SJSA1 (cell line): ENCODE measurements at regions not wholly inside any gene's neighbourhood (a gene's known extent, or its start where the extent isn't known, plus 50 kb on each side); places are given as distances from the start of the nearest gene placed in this dataset.

Experiments
- DNase-seq, 2 experiments: peaks; one replicate each; pipeline ENCODE4 v3.0.0-alpha.2; 2015 to 2020; ENCODE audit warnings: low spot score in 2 of 2, low read depth in 1 of 2
- H3K27ac ChIP-seq: fragments of 250-450 bp; sonication (Bioruptor Pico); 2 replicates; pipeline ENCODE4 v1.5.1; 2020; ENCODE audit warnings: mild to moderate bottlenecking, moderate library complexity
- H3K27me3 ChIP-seq: fragments of 250-450 bp; sonication (Bioruptor Pico); replicated peaks from 2 replicates; pipeline ENCODE4 v1.5.1; 2020; ENCODE audit warnings: mild to moderate bottlenecking, moderate library complexity
- H3K36me3 ChIP-seq: fragments of 250-450 bp; sonication (Bioruptor Pico); 2 replicates; pipeline ENCODE4 v1.5.1; 2020; ENCODE audit warnings: mild to moderate bottlenecking
- H3K4me1 ChIP-seq: fragments of 250-450 bp; sonication (Bioruptor Pico); replicated peaks from 2 replicates; pipeline ENCODE4 v1.6.1; 2021; ENCODE audit warnings: mild to moderate bottlenecking
- H3K4me3 ChIP-seq: fragments of 250-450 bp; sonication (Bioruptor Pico); 2 replicates; pipeline ENCODE4 v1.5.1; 2020; ENCODE audit warnings: mild to moderate bottlenecking
- H3K9me3 ChIP-seq: fragments of 250-450 bp; sonication (Bioruptor Pico); replicated peaks from 2 replicates; pipeline ENCODE4 v1.5.1; 2020; ENCODE audit warnings: mild to moderate bottlenecking

- Histone ChIP-seq H3K27ac (no peak overlapping the region), H3K36me3 (no peaks in the 10 kb centered on the region), H3K4me3 (no peak overlapping the region), H3K4me1 (no peaks in the 10 kb centered on the region), H3K9me3 (peaks cover 6% of the 10 kb centered on the region), H3K27me3 (peaks cover 10% of the 10 kb centered on the region; the same call in 1 of the 2 replicates)
- no peak for DNase-seq
Observed at GRCh38 chr1:63073309-63074306, 248.8 kb upstream of the FOXD3 start.

GRCh38 chr1:63074321-63074720 is 248.0 kb upstream of the FOXD3 start:
- Histone ChIP-seq H3K36me3 (no peaks in the 10 kb centered on the region), H3K27me3 (peaks cover 10% of the 10 kb centered on the region; the same call in 1 of the 2 replicates), H3K4me3 (no peak overlapping the region), H3K4me1 (no peaks in the 10 kb centered on the region), H3K9me3 (peaks cover 6% of the 10 kb centered on the region), H3K27ac (no peak overlapping the region)
- no peak for DNase-seq

- H3K36me3 ChIP-seq: no peaks in the 10 kb centered on the region
- peaks cover 4% of the 10 kb centered on the region for H3K27me3 ChIP-seq
- no peak overlapping the region for H3K27ac ChIP-seq
- no peaks in the 10 kb centered on the region for H3K4me1 ChIP-seq
- DNase-seq: no peak
- H3K4me3 ChIP-seq: no peak overlapping the region
- H3K9me3 ChIP-seq: no peaks in the 10 kb centered on the region
Observed at GRCh38 chr1:63082766-63083165, 239.6 kb upstream of the FOXD3 start.

GRCh38 chr1:63087966-63088365 is 234.4 kb upstream of the FOXD3 start:
- Histone ChIP-seq H3K4me3 (no peak overlapping the region), H3K27me3 (peaks cover 7% of the 10 kb centered on the region; the same call in 1 of the 2 replicates), H3K4me1 (no peaks in the 10 kb centered on the region), H3K9me3 (no peaks in the 10 kb centered on the region), H3K27ac (no peak overlapping the region), H3K36me3 (no peaks in the 10 kb centered on the region)
- no peak for DNase-seq

- no peaks in the 10 kb centered on the region for H3K27me3 ChIP-seq
- H3K27ac ChIP-seq: no peak overlapping the region
- no peak for DNase-seq
- no peaks in the 10 kb centered on the region for H3K4me1 ChIP-seq
- H3K9me3 ChIP-seq: no peaks in the 10 kb centered on the region
- H3K36me3 ChIP-seq: no peaks in the 10 kb centered on the region
- H3K4me3 ChIP-seq: no peak overlapping the region
Observed at GRCh38 chr1:63099188-63099587, 223.2 kb upstream of the FOXD3 start.

GRCh38 chr1:63101336-63101735 is 221.0 kb upstream of the FOXD3 start:
- no peaks in the 10 kb centered on the region for H3K9me3 ChIP-seq
- H3K27me3 ChIP-seq: no peaks in the 10 kb centered on the region
- H3K36me3 ChIP-seq: no peaks in the 10 kb centered on the region
- H3K4me3 ChIP-seq: no peak overlapping the region
- no peak for DNase-seq
- no peak overlapping the region for H3K27ac ChIP-seq
- H3K4me1 ChIP-seq: no peaks in the 10 kb centered on the region

GRCh38 chr1:63103682-63104081 is 218.7 kb upstream of the FOXD3 start:
- Histone ChIP-seq H3K27ac (no peak overlapping the region), H3K36me3 (no peaks in the 10 kb centered on the region), H3K4me1 (no peaks in the 10 kb centered on the region), H3K27me3 (0 out of 2 replicates have a peak, but pooled peaks cover 2% of the 10 kb centered on the region), H3K4me3 (no peak overlapping the region), H3K9me3 (no peaks in the 10 kb centered on the region)
- DNase-seq: no peak

GRCh38 chr1:63107066-63107465 is 215.3 kb upstream of the FOXD3 start:
- no peaks in the 10 kb centered on the region for H3K36me3 ChIP-seq
- no peak for DNase-seq
- H3K27ac ChIP-seq: no peak overlapping the region
- no peaks in the 10 kb centered on the region; the same call in 1 of the 2 replicates for H3K9me3 ChIP-seq
- no peak overlapping the region for H3K4me3 ChIP-seq
- peaks cover 4% of the 10 kb centered on the region for H3K4me1 ChIP-seq
- 0 out of 2 replicates have a peak, but pooled peaks cover 2% of the 10 kb centered on the region for H3K27me3 ChIP-seq

GRCh38 chr1:63108206-63108605 is 214.2 kb upstream of the FOXD3 start:
- H3K36me3 ChIP-seq: no peaks in the 10 kb centered on the region
- no peak for DNase-seq
- H3K4me1 ChIP-seq: peaks cover 9% of the 10 kb centered on the region
- H3K27ac ChIP-seq: no peak overlapping the region
- H3K27me3 ChIP-seq: peaks cover 5% of the 10 kb centered on the region; the same call in 1 of the 2 replicates
- no peaks in the 10 kb centered on the region; the same call in 1 of the 2 replicates for H3K9me3 ChIP-seq
- no peak overlapping the region for H3K4me3 ChIP-seq

GRCh38 chr1:63112155-63112900 is 210.0 kb upstream of the FOXD3 start:
- no peaks in the 10 kb centered on the region; the same call in 1 of the 2 replicates for H3K9me3 ChIP-seq
- peak; percentile 41 to 42 for DNase-seq
- H3K27ac ChIP-seq: no peak overlapping the region

GRCh38 chr1:63115527-63115926 is 206.8 kb upstream of the FOXD3 start:
- Histone ChIP-seq H3K4me3 (no peak overlapping the region), H3K36me3 (no peaks in the 10 kb centered on the region), H3K27ac (no peak overlapping the region), H3K9me3 (no peaks in the 10 kb centered on the region), H3K4me1 (peaks cover 13% of the 10 kb centered on the region), H3K27me3 (peaks cover 3% of the 10 kb centered on the region; the same call in 1 of the 2 replicates)
- DNase-seq: no peak

More at GRCh38 chr1:63112155-63112900, 210.0 kb upstream of the FOXD3 start:
- Histone ChIP-seq H3K36me3 (no peaks in the 10 kb centered on the region), H3K4me3 (no peak overlapping the region), H3K4me1 (peaks cover 13% of the 10 kb centered on the region), H3K27me3 (peaks cover 4% of the 10 kb centered on the region; the same call in 1 of the 2 replicates)

- Histone ChIP-seq H3K27ac (no peak overlapping the region), H3K27me3 (peaks cover 3% of the 10 kb centered on the region; the same call in 1 of the 2 replicates), H3K4me1 (peaks cover 13% of the 10 kb centered on the region), H3K4me3 (no peak overlapping the region), H3K9me3 (no peaks in the 10 kb centered on the region), H3K36me3 (no peaks in the 10 kb centered on the region)
- DNase-seq: no peak
Observed at GRCh38 chr1:63116016-63116415, 206.4 kb upstream of the FOXD3 start.

GRCh38 chr1:63119575-63120155 is 202.7 kb upstream of the FOXD3 start:
- Histone ChIP-seq H3K36me3 (no peaks in the 10 kb centered on the region), H3K4me1 (peaks cover 13% of the 10 kb centered on the region), H3K27ac (no peak overlapping the region), H3K4me3 (no peak overlapping the region), H3K9me3 (no peaks in the 10 kb centered on the region), H3K27me3 (no peaks in the 10 kb centered on the region)
- DNase-seq: no peak
